Osteoblast (primary cell): ENCODE measurements at regions not wholly inside any gene's neighbourhood (a gene's known extent, or its start where the extent isn't known, plus 50 kb on each side); places are given as distances from the start of the nearest gene placed in this dataset.

Source experiments
- DNase-seq: peaks from one replicate; pipeline ENCODE4 v3.0.0; 2011; ENCODE audit warnings: low spot score, mixed read lengths; ENCODE audit not compliant: insufficient read length; ENCODE audit errors: missing footprints
- H2AFZ ChIP-seq: 2 replicates; pipeline ENCODE4 v1.6.0; 2011; ENCODE audit warnings: mild to moderate bottlenecking, low read length
- H3K27ac ChIP-seq: 2 replicates; pipeline ENCODE4 v1.5.1; 2011; ENCODE audit warnings: mild to moderate bottlenecking, low read depth, low read length, moderate library complexity
- H3K27me3 ChIP-seq: 2 replicates; pipeline ENCODE4 v1.6.0; 2012; ENCODE audit warnings: mild to moderate bottlenecking, control low read depth, inconsistent platforms, low read length, moderate library complexity; ENCODE audit not compliant: insufficient read depth
- H3K36me3 ChIP-seq: 2 replicates; pipeline ENCODE4 v1.5.1; 2011; ENCODE audit warnings: mild to moderate bottlenecking, low read length, control low read depth, moderate library complexity; ENCODE audit not compliant: insufficient read depth
- H3K4me1 ChIP-seq: 2 replicates; pipeline ENCODE4 v1.5.1; 2011; ENCODE audit warnings: mild to moderate bottlenecking, low read length, control low read depth, moderate library complexity; ENCODE audit not compliant: insufficient read depth
- H3K4me2 ChIP-seq: 2 replicates; pipeline ENCODE4 v1.6.0; 2011; ENCODE audit warnings: mild to moderate bottlenecking, low read length; ENCODE audit not compliant: insufficient read depth
- H3K4me3 ChIP-seq: fragments of 200-600 bp; sonication (generic); 3 replicates; pipeline ENCODE4 v1.5.1; 2012; ENCODE audit warnings: mild to moderate bottlenecking, low read length, inconsistent platforms; ENCODE audit not compliant: insufficient read depth
- H3K79me2 ChIP-seq: 2 replicates; pipeline ENCODE4 v1.6.0; 2012; ENCODE audit warnings: mild to moderate bottlenecking, low read length, control low read depth, inconsistent platforms; ENCODE audit not compliant: insufficient read depth
- H3K9me3 ChIP-seq: 2 replicates; pipeline ENCODE4 v1.5.1; 2011; ENCODE audit warnings: low read depth, low read length, control low read depth
- H4K20me1 ChIP-seq: 2 replicates; pipeline ENCODE4 v1.6.0; 2012; ENCODE audit warnings: mild to moderate bottlenecking, low read length, control low read depth; ENCODE audit not compliant: insufficient read depth
- TF ChIP-seq, protein P1 (sequence below): IDR thresholded peaks from 2 replicates; pipeline ENCODE4 v1.5.1; 2011; ENCODE audit warnings: mild to moderate bottlenecking, low read depth, low read length, moderate library complexity; ENCODE audit errors: extremely low read depth

DNA sequence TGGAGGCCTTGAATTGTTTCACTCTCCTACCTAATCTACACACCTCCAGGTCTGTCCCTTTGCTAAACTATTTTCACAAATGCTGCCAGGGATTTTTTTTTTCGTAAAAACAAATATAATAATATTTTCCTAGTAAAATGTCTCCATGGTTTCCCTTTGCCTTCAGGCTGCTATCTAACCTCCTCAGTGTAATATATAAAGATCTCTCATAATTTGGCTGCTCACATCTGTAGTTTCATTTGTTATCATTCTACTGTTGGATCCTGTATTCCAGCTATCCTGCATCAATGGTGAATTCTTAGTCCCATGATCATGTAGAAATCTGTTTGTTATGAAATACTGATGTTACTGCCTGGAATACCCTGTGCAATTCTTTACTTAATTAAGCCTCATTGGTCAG lies 211.9 kb upstream of the CHRM2 start:
- Histone ChIP-seq H3K36me3 (no peaks in the 10 kb centered on the region), H3K27me3 (no peaks in the 10 kb centered on the region), H3K79me2 (no peaks in the 10 kb centered on the region), H3K4me1 (no peaks in the 10 kb centered on the region), H3K4me3 (no peak overlapping the region), H3K4me2 (no peak overlapping the region), H2AFZ (no peak overlapping the region), H3K9me3 (no peaks in the 10 kb centered on the region), H3K27ac (no peak overlapping the region), H4K20me1 (no peaks in the 10 kb centered on the region)
- no peak for DNase-seq
- TF ChIP-seq, protein P1, sequence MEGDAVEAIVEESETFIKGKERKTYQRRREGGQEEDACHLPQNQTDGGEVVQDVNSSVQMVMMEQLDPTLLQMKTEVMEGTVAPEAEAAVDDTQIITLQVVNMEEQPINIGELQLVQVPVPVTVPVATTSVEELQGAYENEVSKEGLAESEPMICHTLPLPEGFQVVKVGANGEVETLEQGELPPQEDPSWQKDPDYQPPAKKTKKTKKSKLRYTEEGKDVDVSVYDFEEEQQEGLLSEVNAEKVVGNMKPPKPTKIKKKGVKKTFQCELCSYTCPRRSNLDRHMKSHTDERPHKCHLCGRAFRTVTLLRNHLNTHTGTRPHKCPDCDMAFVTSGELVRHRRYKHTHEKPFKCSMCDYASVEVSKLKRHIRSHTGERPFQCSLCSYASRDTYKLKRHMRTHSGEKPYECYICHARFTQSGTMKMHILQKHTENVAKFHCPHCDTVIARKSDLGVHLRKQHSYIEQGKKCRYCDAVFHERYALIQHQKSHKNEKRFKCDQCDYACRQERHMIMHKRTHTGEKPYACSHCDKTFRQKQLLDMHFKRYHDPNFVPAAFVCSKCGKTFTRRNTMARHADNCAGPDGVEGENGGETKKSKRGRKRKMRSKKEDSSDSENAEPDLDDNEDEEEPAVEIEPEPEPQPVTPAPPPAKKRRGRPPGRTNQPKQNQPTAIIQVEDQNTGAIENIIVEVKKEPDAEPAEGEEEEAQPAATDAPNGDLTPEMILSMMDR: no peak

DNA sequence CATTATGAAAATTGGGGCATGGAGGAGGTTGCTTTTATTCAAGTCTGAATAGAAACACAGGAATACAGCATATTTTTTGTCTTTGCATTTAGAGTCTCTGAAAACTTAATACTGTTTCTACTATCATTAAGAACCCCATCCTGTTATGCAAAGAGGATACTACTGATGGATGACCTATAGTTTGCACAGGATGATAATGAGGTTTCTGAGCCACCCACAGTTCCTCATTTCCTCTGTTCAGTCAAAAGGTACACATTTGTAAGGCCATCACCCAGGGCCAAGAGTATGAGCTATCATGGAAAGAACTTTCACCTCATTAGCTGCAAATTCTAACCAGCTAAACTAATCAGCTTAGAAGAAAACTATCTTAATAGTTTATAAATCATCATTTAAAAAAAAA lies 213.0 kb upstream of the CHRM2 start:
- Histone ChIP-seq H3K4me1 (no peaks in the 10 kb centered on the region), H3K4me2 (no peak overlapping the region), H3K4me3 (no peak overlapping the region), H4K20me1 (no peaks in the 10 kb centered on the region), H3K36me3 (no peaks in the 10 kb centered on the region), H3K27me3 (no peaks in the 10 kb centered on the region), H3K9me3 (no peaks in the 10 kb centered on the region), H3K79me2 (no peaks in the 10 kb centered on the region), H2AFZ (no peak overlapping the region), H3K27ac (no peak overlapping the region)
- no peak for DNase-seq
- TF ChIP-seq, protein P1: no peak

DNA sequence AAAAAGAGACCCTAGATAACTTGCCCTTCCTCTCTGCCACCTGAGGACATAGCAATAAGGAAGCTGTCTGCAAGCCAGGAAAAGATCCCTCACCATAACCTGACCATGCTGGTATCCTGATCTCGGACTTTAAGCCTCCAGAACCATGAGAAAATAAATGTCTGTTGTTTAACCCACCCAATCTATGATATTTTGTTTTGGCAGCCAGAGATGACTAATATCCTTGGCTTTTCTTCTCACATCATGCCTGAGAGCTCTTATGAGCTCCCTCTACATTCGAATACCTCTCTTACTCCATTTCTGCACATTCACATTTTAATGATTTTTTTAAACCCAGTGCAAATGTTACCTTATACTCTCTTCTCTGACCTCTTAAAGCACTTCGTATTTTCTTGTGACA lies 214.0 kb upstream of the CHRM2 start:
- Histone ChIP-seq H4K20me1 (no peaks in the 10 kb centered on the region), H3K79me2 (no peaks in the 10 kb centered on the region), H3K27ac (no peak overlapping the region), H3K27me3 (no peaks in the 10 kb centered on the region), H3K4me1 (no peaks in the 10 kb centered on the region), H3K4me2 (no peak overlapping the region), H3K9me3 (no peaks in the 10 kb centered on the region), H3K4me3 (no peak overlapping the region), H2AFZ (no peak overlapping the region), H3K36me3 (no peaks in the 10 kb centered on the region)
- DNase-seq: no peak
- TF ChIP-seq, protein P1: no peak

DNA sequence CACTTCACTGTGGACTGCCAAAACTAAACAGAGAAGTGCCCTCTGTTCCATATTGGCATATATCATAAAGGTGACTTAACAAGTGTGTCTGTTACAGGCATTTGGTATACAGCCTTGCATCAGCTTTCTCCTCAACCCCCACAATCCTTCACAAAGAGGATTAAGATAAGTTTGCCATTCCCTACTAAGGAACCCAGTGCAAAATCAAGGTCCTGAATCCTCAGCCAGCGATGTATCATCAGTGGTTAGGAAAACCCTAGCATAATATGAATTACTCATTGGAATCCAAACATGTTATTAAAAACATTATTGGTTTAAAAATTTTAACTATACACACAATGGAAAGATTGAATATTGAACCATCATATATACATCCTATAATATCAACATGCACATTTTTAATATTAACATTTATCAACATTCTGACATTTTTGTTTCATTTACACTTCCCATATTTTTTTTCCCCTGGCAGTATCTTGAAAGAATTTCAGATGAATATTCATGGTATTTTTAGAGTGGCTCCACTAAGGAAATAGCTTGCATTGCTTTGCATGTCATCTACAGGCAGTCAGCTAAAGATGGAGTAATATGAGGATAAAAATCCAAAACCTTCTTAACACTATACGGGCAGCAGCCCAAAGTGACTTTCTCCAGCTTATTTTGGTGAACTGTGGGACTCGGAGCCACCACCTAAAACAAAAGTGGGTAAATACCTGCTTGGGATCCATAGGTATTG lies 215.6 kb upstream of the CHRM2 start:
- no peak overlapping the region for H3K4me2 ChIP-seq
- no peak overlapping the region for H2AFZ ChIP-seq

More for the DNA sequence above, 215.6 kb upstream of the CHRM2 start:
- Histone ChIP-seq H3K27ac (no peak overlapping the region), H3K79me2 (no peaks in the 10 kb centered on the region), H3K9me3 (no peaks in the 10 kb centered on the region), H3K4me1 (no peaks in the 10 kb centered on the region), H3K36me3 (no peaks in the 10 kb centered on the region), H4K20me1 (no peaks in the 10 kb centered on the region), H3K27me3 (no peaks in the 10 kb centered on the region), H3K4me3 (no peak overlapping the region)
- TF ChIP-seq, protein P1: no peak
- DNase-seq: no peak
